Omental fat pad (tissue), 3 donors: ENCODE measurements at regions not wholly inside any gene's neighbourhood (a gene's known extent, or its start where the extent isn't known, plus 50 kb on each side); places are given as distances from the start of the nearest gene placed in this dataset.

Experiments
- ATAC-seq: fragments of 150-250 bp; one replicate; pipeline ENCODE4 v1.9.1; 2016; ENCODE audit warnings: mild to moderate bottlenecking, moderate library complexity; ENCODE audit not compliant: low FRiP score
- DNase-seq: peaks from one replicate; pipeline ENCODE4 v3.0.0-alpha.2; 2019; ENCODE audit warnings: low spot score
- TF ChIP-seq, protein P1 (sequence below), 3 donors: fragments of 450-650 bp; IDR thresholded peaks; one replicate each; pipeline ENCODE4 v1.5.1; 2016 to 2017; ENCODE audit warnings: antibody characterized with exemption in 3 of 3, mild to moderate bottlenecking in 3 of 3, moderate library complexity in 2 of 3

DNA sequence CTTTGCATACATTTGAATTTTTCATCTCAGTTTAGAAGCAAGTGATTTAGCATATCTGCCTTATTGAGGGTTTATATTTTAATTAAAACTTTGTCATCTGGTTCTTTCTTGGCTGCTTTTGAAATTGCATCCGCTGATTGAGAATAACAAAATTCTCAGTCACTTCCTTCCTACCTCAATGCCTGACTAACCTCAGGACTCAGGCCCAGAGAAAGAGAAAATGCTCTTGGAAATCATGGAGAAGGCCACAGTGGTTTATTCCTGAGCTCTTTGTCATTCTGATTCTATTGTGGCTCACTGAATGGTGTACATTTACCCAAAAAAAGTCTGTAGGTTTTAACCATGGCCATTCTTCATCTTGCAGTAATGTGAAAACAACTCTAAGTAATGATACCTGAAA, 533.9 kb downstream of the TBL1XR1 start:
- DNase-seq = no peak
- ATAC-seq = no peak
- TF ChIP-seq, protein P1, sequence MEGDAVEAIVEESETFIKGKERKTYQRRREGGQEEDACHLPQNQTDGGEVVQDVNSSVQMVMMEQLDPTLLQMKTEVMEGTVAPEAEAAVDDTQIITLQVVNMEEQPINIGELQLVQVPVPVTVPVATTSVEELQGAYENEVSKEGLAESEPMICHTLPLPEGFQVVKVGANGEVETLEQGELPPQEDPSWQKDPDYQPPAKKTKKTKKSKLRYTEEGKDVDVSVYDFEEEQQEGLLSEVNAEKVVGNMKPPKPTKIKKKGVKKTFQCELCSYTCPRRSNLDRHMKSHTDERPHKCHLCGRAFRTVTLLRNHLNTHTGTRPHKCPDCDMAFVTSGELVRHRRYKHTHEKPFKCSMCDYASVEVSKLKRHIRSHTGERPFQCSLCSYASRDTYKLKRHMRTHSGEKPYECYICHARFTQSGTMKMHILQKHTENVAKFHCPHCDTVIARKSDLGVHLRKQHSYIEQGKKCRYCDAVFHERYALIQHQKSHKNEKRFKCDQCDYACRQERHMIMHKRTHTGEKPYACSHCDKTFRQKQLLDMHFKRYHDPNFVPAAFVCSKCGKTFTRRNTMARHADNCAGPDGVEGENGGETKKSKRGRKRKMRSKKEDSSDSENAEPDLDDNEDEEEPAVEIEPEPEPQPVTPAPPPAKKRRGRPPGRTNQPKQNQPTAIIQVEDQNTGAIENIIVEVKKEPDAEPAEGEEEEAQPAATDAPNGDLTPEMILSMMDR (IDR thresholded peaks at IDR 0.05) = no peak

DNA sequence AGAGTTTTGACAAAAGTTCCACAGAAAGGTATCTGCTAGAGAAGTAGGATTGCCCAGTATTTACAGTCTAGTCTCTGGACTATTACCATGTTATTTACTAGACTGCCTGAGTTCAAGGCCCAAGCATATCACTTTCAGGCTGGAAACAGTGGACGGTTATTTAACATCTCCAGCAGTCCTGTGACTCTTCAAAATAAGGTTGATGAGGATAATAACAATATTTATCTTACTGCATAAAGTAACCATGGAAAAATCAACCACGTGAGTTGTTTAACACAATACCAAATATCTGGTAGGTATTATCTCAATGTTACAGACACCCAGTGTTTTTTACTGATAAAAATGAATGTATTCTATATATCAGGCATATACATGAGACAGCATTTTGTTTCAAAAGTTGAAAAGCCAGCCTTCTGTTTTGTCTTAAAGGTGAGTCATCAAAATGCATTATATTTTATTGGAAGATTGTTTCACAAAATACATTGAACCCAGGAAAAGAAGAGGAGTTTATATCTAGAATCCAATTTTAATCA, 535.8 kb downstream of the TBL1XR1 start:
- TF ChIP-seq, protein P1 (IDR thresholded peaks at IDR 0.05) = no peak
- ATAC-seq (no peak), DNase-seq (no peak)

DNA sequence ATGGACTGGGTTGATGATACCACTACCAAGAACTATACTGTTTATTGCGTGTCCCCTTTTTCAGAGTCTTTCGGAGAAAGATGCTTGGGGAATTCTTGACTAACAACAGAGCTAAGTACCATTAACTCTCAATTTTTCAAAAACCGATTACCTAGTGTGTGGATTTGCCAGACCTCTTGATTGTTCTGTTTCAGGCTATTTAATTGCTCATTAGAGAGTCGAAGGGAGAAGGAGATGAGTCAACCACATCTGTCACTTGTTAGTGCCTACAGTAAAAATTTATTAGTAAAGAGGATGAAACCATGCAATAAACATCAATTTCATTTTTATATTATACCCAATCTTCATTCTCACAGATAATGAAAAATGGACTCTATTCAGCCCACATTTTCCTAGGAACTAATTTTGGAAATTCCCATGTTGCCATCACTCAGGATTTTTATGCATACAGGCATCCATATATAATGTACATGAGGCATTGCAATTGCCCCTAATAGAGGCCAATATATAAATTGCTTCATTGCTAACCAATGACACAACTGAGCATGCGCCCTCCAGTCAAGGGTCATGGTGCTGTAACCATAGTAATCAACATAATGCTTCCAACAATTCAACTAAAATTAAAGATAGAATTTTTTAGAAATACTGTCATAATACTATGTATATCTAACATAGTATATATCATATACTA, 541.7 kb downstream of the TBL1XR1 start:
- TF ChIP-seq, protein P1 (IDR thresholded peaks at IDR 0.05) = no peak
- DNase-seq (no peak), ATAC-seq (no peak)

DNA sequence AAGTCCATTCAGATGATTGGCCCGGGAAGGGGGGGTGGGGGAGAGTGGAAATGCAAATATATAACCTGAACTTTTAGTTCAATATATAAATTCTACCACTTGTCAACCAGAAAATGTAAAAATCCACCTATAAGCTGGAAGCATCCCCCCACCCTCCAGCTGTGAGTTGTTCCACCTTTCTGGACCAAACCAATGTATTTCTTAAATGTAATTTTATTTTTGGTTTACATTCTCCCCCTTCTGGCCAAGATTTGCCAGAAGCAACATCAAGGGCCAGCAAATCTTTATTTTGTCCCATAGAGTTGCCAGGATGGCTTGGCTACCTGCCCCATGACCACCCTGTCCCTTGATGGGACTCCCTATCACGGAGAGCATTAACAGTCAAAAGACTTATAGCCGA, 545.7 kb downstream of the TBL1XR1 start:
- ATAC-seq (no peak), DNase-seq (no peak)
- TF ChIP-seq, protein P1 (IDR thresholded peaks at IDR 0.05) = no peak

DNA sequence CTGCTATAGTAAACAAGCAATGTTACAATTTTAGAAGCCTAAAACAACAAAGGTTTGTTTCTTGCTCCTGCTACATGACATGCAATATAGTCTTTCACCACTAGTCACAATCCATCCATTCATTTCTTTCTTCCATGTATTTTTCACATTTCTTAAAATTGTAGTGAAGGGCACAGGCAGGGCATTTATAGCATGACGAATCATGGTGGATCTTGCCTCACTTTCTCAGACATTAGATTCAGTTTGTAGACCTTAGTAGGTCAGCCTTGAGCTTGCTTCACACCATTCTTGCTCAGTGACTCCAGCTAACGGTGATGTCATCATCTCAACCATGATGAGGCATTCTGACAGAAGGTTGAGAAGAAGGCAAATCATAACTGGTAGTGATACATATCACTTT, 546.8 kb downstream of the TBL1XR1 start:
- no peak for DNase-seq
- TF ChIP-seq, protein P1 (IDR thresholded peaks at IDR 0.05) = no peak
- no peak for ATAC-seq

DNA sequence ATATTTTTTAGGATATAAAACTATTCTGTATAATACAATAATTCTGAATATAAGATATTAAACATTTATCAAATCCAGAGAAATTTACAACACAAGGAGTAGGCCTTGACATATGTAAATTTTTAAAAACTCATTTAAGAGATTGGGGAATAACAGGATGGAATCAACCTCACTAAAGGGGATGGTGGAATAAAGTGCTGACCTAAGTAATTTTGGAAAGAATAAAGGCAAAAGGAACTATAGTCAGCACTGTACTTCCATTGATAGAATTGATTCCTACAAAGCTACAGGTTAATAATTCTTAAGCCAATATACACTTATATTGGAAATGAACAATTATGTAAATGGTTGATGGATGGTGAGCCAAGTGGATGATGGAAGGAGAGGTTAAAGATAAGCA, 549.3 kb downstream of the TBL1XR1 start:
- ATAC-seq (no peak), DNase-seq (no peak)
- TF ChIP-seq, protein P1 (IDR thresholded peaks at IDR 0.05) = no peak

DNA sequence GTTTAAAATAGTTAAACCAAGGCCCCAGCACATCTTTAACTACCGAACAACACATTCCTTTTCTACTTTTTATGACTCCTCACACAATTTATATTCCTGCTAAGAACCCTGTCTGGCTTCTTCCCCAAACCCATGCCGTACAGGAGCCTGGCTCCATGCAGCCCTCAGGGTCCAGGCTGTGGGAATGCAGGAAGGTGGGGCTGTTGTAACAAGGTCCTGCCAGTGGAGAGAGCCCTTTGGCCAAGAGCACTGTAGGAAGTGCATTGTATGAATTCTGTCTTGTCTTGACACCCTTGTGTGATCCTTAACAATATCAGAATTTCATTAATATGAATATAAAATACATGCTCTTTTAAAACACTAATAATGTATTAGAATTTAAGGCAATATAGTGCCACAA, 563.8 kb downstream of the TBL1XR1 start:
- TF ChIP-seq, protein P1 (IDR thresholded peaks at IDR 0.05) = no peak
- ATAC-seq (no peak), DNase-seq (no peak)
